DND-41 (cell line): ENCODE measurements at regions not wholly inside any gene's neighbourhood (a gene's known extent, or its start where the extent isn't known, plus 50 kb on each side); places are given as distances from the start of the nearest gene placed in this dataset.

Experiments used
- ATAC-seq: fragments of 200-7000 bp; cut with Tn5 transposase; 3 replicates; pipeline ENCODE4 v1.9.1; 2021; ENCODE audit warnings: low read depth; ENCODE audit not compliant: insufficient read depth
- DNase-seq: peaks from one replicate; pipeline ENCODE4 v3.0.0-alpha.2; 2020
- H2AFZ ChIP-seq: 2 replicates; pipeline ENCODE4 v1.6.0; 2012; ENCODE audit warnings: low read depth, low read length
- H3K27ac ChIP-seq: 2 replicates; pipeline ENCODE4 v1.5.1; 2012; ENCODE audit warnings: low read length, inconsistent platforms
- H3K27me3 ChIP-seq: fragments of 200-600 bp; sonication (generic); 2 replicates; pipeline ENCODE4 v1.6.0; 2012; ENCODE audit warnings: low read length, mild to moderate bottlenecking, inconsistent platforms; ENCODE audit not compliant: insufficient read depth, poor library complexity
- H3K36me3 ChIP-seq: 2 replicates; pipeline ENCODE4 v1.5.1; 2012; ENCODE audit warnings: low read length, inconsistent platforms; ENCODE audit not compliant: insufficient read depth
- H3K4me1 ChIP-seq: 2 replicates; pipeline ENCODE4 v1.5.1; 2012; ENCODE audit warnings: mild to moderate bottlenecking, low read length; ENCODE audit not compliant: insufficient read depth
- H3K4me2 ChIP-seq: 2 replicates; pipeline ENCODE4 v1.6.0; 2012; ENCODE audit warnings: mild to moderate bottlenecking, moderate library complexity, low read length, inconsistent platforms; ENCODE audit not compliant: insufficient read depth
- H3K4me3 ChIP-seq, 2 experiments: fragments of 200-600 bp in 1 of 2; shearing (Covaris generic) in 1 of 2; 2 replicates each; pipeline ENCODE4 v1.5.1; 2012 to 2016; ENCODE audit warnings: inconsistent platforms in 2 of 2, low read length in 2 of 2, mild to moderate bottlenecking in 2 of 2, low read depth in 1 of 2, moderate library complexity in 1 of 2
- H3K79me2 ChIP-seq: 2 replicates; pipeline ENCODE4 v1.6.0; 2012; ENCODE audit warnings: low read length, inconsistent platforms; ENCODE audit not compliant: insufficient read depth
- H3K9ac ChIP-seq: 2 replicates; pipeline ENCODE4 v1.6.0; 2012; ENCODE audit warnings: low read depth, mild to moderate bottlenecking, inconsistent platforms, low read length, moderate library complexity
- H3K9me3 ChIP-seq: 2 replicates; pipeline ENCODE4 v1.5.1; 2012; ENCODE audit warnings: low read length, moderate library complexity, mild to moderate bottlenecking, inconsistent platforms; ENCODE audit not compliant: insufficient read depth, severe bottlenecking
- H4K20me1 ChIP-seq: 2 replicates; pipeline ENCODE4 v1.6.0; 2012; ENCODE audit warnings: low read length; ENCODE audit not compliant: insufficient read depth
- EZH2 ChIP-seq: IDR thresholded peaks from 3 replicates; pipeline ENCODE4 v1.6.1; 2012; ENCODE audit warnings: borderline replicate concordance, low read depth, mild to moderate bottlenecking, moderate library complexity, low read length, inconsistent platforms; ENCODE audit not compliant: severe bottlenecking
- TF ChIP-seq, protein P1 (sequence below): IDR thresholded peaks from 2 replicates; pipeline ENCODE4 v1.5.1; 2012; ENCODE audit warnings: borderline replicate concordance, low read length, moderate library complexity, mild to moderate bottlenecking; ENCODE audit not compliant: poor library complexity, severe bottlenecking; ENCODE audit errors: extremely low read depth

DNA sequence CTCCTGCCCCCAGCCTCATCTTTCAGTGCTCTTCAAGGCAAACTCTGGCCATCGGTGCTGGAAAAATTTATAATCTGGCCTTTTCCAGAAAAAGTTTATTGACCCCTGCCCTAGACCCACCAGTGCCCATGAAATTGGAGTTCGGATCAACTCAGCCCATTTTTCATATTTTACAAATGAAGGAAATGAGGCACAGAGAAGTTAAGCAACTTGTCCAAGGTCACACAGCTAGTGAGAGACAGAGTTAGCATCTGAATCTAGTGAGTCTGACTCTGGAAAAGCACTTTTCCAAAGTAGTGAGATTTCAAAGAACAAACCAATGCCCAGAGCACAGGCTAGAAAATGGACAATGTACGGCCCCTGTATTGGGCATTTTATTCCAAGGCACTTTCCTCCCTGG, 69.4 kb upstream of the TLE3 start:
- TF ChIP-seq EZH2: no peak
- TF ChIP-seq, protein P1, sequence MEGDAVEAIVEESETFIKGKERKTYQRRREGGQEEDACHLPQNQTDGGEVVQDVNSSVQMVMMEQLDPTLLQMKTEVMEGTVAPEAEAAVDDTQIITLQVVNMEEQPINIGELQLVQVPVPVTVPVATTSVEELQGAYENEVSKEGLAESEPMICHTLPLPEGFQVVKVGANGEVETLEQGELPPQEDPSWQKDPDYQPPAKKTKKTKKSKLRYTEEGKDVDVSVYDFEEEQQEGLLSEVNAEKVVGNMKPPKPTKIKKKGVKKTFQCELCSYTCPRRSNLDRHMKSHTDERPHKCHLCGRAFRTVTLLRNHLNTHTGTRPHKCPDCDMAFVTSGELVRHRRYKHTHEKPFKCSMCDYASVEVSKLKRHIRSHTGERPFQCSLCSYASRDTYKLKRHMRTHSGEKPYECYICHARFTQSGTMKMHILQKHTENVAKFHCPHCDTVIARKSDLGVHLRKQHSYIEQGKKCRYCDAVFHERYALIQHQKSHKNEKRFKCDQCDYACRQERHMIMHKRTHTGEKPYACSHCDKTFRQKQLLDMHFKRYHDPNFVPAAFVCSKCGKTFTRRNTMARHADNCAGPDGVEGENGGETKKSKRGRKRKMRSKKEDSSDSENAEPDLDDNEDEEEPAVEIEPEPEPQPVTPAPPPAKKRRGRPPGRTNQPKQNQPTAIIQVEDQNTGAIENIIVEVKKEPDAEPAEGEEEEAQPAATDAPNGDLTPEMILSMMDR: no peak
- no peaks in the 10 kb centered on the region for H3K79me2 ChIP-seq
- no peak overlapping the region for H2AFZ ChIP-seq
- H3K9me3 ChIP-seq: no peaks in the 10 kb centered on the region
- no peak overlapping the region for H3K4me2 ChIP-seq
- no peaks in the 10 kb centered on the region for H3K4me1 ChIP-seq
- H3K36me3 ChIP-seq: no peaks in the 10 kb centered on the region
- H4K20me1 ChIP-seq: no peaks in the 10 kb centered on the region
- DNase-seq (no peak), ATAC-seq (no peak)
- no peak overlapping the region for H3K4me3 ChIP-seq
- H3K27me3 ChIP-seq: no peaks in the 10 kb centered on the region
- no peak overlapping the region for H3K9ac ChIP-seq
- H3K27ac ChIP-seq: no peak overlapping the region

DNA sequence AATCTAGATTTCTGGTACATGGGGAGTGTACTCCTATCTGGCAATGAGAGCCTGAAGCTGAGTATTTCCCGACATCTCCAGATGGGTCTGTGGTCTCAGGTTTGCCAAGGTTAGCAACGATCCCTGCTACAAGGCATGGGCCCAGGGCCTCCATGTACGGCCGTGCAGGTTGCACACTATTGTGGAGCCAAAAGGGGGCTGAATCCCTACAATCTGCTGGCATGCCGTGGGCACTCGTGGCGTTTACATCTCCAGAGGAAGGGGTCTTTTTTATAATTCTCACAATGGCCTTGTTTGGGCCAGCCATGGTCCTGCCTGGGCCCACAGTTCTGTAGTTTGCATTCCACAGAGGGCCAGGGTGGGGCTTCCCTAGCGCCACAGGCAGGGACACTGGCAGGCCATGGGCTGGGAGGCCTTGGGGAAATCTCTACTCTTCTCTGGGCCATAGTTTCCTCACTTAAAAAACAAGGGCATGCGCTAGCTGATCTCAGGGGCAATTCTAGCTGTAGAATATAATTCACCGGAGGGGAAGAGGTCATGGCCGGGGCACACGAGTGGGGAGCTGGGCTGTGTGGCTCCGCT, 68.9 kb upstream of the TLE3 start:
- Histone ChIP-seq H3K4me3 (no peak overlapping the region), H2AFZ (no peak overlapping the region), H3K4me2 (no peak overlapping the region), H3K9ac (no peak overlapping the region), H3K79me2 (no peaks in the 10 kb centered on the region), H3K9me3 (no peaks in the 10 kb centered on the region), H3K27me3 (no peaks in the 10 kb centered on the region), H3K36me3 (no peaks in the 10 kb centered on the region), H3K27ac (no peak overlapping the region), H4K20me1 (no peaks in the 10 kb centered on the region), H3K4me1 (no peaks in the 10 kb centered on the region)
- DNase-seq (no peak), ATAC-seq (no peak)
- no peak for TF ChIP-seq EZH2
- TF ChIP-seq, protein P1: no peak

DNA sequence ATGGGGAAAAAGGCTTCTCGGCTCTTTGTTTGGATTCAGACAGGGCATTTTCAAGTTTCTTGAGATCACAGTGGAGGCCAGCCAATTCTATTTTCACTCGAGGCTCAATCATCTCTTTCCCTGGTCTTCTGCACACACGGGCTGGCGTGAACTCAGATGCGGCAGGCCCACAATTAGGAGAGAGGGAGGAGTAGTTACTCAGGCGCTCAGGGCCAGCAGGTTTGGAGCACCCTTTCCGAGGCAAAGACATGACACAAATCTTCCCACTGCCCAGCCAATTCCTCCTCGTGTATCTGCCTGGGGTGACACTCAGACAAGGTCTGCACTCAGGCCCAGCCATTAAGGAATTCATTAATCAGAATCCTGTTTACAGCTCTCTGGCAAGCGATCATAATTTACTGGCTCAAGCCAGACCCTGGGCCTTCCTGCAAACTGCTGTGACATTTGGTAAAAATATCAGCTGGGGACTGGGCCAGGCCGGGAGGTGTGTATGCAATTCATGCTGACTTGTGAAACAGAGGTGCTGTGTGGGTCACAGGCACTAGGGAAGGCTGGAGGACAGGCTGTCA, 68.1 kb upstream of the TLE3 start:
- H3K9me3 ChIP-seq: no peaks in the 10 kb centered on the region
- H3K27ac ChIP-seq: no peak overlapping the region
- H3K79me2 ChIP-seq: no peaks in the 10 kb centered on the region
- TF ChIP-seq, protein P1: no peak
- no peak for TF ChIP-seq EZH2
- H2AFZ ChIP-seq: no peak overlapping the region
- no peak overlapping the region for H3K9ac ChIP-seq
- H3K27me3 ChIP-seq: no peaks in the 10 kb centered on the region
- DNase-seq (no peak), ATAC-seq (no peak)
- H3K4me3 ChIP-seq: no peak overlapping the region
- no peaks in the 10 kb centered on the region for H3K36me3 ChIP-seq
- no peaks in the 10 kb centered on the region for H4K20me1 ChIP-seq
- H3K4me1 ChIP-seq: no peaks in the 10 kb centered on the region
- no peak overlapping the region for H3K4me2 ChIP-seq
